ENCODE measurements at regions not wholly inside any gene's neighbourhood (a gene's known extent, or its start where the extent isn't known, plus 50 kb on each side); places are given as distances from the start of the nearest gene placed in this dataset.

DNA sequence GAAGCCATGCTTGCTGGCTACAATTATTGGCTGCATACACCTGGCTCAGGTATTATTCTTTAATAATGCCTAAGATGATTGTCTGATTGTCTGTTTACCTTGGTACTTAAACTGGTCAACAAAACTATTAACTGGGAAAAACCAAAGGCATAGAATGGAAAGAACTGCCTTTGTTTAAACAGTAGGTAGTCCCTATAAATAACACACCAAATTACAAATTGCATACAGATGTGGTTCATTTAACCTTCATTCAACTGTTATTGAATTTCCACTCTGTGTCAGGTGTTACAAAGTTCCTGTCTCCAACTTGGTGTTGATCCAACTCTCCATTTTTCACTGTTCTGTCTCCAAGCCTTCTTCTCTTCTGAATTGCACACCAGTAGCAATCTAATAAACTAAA lies 79.8 kb upstream of the FSCB start:
- POLR2A ChIA-PET: no interaction called here
- no TSS peak for BruUV-seq (replicated peaks)
- FAIRE-seq (no peak), DNase-seq (ENCODE audit: low spot score) (no peak), ATAC-seq (no peak)
- H3K9ac ChIP-seq (ENCODE audit: insufficient read depth, low read depth, low read length): no peak overlapping the region
- H3K27me3 ChIP-seq (ENCODE audit: control insufficient read depth in 1 of 2, insufficient read depth in 2 of 2, low read length in 2 of 2): no peaks in the 10 kb centered on the region; a peak in 1 of 5 replicates
- TF ChIP-seq CEBPG (CRISPR knock-in tag; IDR thresholded peaks at IDR 0.05): no peak
- TF ChIP-seq, protein P1, sequence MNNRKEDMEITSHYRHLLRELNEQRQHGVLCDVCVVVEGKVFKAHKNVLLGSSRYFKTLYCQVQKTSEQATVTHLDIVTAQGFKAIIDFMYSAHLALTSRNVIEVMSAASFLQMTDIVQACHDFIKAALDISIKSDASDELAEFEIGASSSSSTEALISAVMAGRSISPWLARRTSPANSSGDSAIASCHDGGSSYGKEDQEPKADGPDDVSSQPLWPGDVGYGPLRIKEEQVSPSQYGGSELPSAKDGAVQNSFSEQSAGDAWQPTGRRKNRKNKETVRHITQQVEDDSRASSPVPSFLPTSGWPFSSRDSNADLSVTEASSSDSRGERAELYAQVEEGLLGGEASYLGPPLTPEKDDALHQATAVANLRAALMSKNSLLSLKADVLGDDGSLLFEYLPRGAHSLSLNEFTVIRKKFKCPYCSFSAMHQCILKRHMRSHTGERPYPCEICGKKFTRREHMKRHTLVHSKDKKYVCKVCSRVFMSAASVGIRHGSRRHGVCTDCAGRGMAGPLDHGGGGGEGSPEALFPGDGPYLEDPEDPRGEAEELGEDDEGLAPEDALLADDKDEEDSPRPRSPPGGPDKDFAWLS (CRISPR knock-in tag; IDR thresholded peaks at IDR 0.05; ENCODE audit: borderline replicate concordance): no peak
- TF ChIP-seq MTA3 (CRISPR knock-in tag; IDR thresholded peaks at IDR 0.05): no peak
- TF ChIP-seq ZSCAN22 (CRISPR knock-in tag; IDR thresholded peaks at IDR 0.05): no peak
- TF ChIP-seq, protein P2, sequence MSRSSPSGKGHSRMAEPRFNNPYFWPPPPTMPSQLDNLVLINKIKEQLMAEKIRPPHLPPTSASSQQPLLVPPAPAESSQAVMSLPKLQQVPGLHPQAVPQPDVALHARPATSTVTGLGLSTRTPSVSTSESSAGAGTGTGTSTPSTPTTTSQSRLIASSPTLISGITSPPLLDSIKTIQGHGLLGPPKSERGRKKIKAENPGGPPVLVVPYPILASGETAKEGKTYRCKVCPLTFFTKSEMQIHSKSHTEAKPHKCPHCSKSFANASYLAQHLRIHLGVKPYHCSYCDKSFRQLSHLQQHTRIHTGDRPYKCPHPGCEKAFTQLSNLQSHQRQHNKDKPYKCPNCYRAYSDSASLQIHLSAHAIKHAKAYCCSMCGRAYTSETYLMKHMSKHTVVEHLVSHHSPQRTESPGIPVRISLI (CRISPR knock-in tag; IDR thresholded peaks at IDR 0.05; ENCODE audit: borderline replicate concordance): no peak
- TF ChIP-seq RBFOX2 (IDR thresholded peaks at IDR 0.05; ENCODE audit: low read depth, low read length): no peak
- no peak for TF ChIP-seq ZFP36L2 (CRISPR knock-in tag; IDR thresholded peaks at IDR 0.05)
- no peak for TF ChIP-seq HDAC2 (CRISPR knock-in tag; IDR thresholded peaks at IDR 0.05)
- no peak for TF ChIP-seq KLF12 (CRISPR knock-in tag; IDR thresholded peaks at IDR 0.05; ENCODE audit: borderline replicate concordance)
- no peak for TF ChIP-seq ZNF619 (CRISPR knock-in tag; IDR thresholded peaks at IDR 0.05)
- TF ChIP-seq SSRP1 (CRISPR knock-in tag; IDR thresholded peaks at IDR 0.05): no peak
- TF ChIP-seq ZNF430 (CRISPR knock-in tag; IDR thresholded peaks at IDR 0.05): no peak
- no peak for TF ChIP-seq SNAPC5 (CRISPR knock-in tag; IDR thresholded peaks at IDR 0.05; ENCODE audit: borderline replicate concordance)
- TF ChIP-seq SKI (IDR thresholded peaks at IDR 0.05; ENCODE audit: partially characterized antibody): no peak
- no peak for TF ChIP-seq ZNF441 (CRISPR knock-in tag; IDR thresholded peaks at IDR 0.05; ENCODE audit: borderline replicate concordance)
- TF ChIP-seq, protein P3, sequence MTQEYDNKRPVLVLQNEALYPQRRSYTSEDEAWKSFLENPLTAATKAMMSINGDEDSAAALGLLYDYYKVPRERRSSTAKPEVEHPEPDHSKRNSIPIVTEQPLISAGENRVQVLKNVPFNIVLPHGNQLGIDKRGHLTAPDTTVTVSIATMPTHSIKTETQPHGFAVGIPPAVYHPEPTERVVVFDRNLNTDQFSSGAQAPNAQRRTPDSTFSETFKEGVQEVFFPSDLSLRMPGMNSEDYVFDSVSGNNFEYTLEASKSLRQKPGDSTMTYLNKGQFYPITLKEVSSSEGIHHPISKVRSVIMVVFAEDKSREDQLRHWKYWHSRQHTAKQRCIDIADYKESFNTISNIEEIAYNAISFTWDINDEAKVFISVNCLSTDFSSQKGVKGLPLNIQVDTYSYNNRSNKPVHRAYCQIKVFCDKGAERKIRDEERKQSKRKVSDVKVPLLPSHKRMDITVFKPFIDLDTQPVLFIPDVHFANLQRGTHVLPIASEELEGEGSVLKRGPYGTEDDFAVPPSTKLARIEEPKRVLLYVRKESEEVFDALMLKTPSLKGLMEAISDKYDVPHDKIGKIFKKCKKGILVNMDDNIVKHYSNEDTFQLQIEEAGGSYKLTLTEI (CRISPR knock-in tag; conservative IDR thresholded peaks at IDR 0.05): no peak
- TF ChIP-seq JUNB (CRISPR knock-in tag; IDR thresholded peaks at IDR 0.05; ENCODE audit: borderline replicate concordance): no peak
- TF ChIP-seq ZNF451 (CRISPR knock-in tag; IDR thresholded peaks at IDR 0.05): no peak
- TF ChIP-seq TAF15 (IDR thresholded peaks at IDR 0.05; ENCODE audit: low read depth, low read length, poor library complexity, severe bottlenecking): no peak
- H4K20me1 ChIP-seq (ENCODE audit: insufficient read depth, low read length): no peaks in the 10 kb centered on the region
- H3K79me2 ChIP-seq (ENCODE audit: insufficient read depth, low read length): no peaks in the 10 kb centered on the region
- H3K4me2 ChIP-seq (ENCODE audit: low read depth, low read length): no peak overlapping the region
- CTCF ChIA-PET (ENCODE audit: low intra/inter-chr PET ratio, low total read pairs): no interaction called here
- H3K4me1 ChIP-seq (ENCODE audit: insufficient read depth, low read length): no peaks in the 10 kb centered on the region
- no peaks in the 10 kb centered on the region for H3K9me3 ChIP-seq (ENCODE audit: low read length)
- H2AFZ ChIP-seq (ENCODE audit: low read length): no peak overlapping the region
- intact Hi-C loops (cut with micrococcal nuclease; ENCODE audit: unreplicated experiment) (no loop called here), in situ Hi-C loops (cut with HindIII; ENCODE audit: extremely low pct_ligation_motif_present, low pct_unique_long_range_greater_than_20kb) (no loop called here)
- H3K36me3 ChIP-seq (replicated peaks in 1 of 2; ENCODE audit: control insufficient read depth in 1 of 2, insufficient read depth in 2 of 2, low read length in 2 of 2): no peaks in the 10 kb centered on the region
- H3K27ac ChIP-seq (ENCODE audit: extremely low read length, insufficient read depth, low read length): no peak overlapping the region
- H3K4me3 ChIP-seq (replicated peaks in 1 of 3; ENCODE audit: insufficient read depth in 1 of 3, low read depth in 2 of 3, low read length in 3 of 3): no peak overlapping the region

Measured in HepG2 (cell line).